HUES6 (cell line): ENCODE measurements at regions not wholly inside any gene's neighbourhood (a gene's known extent, or its start where the extent isn't known, plus 50 kb on each side); places are given as distances from the start of the nearest gene placed in this dataset.

Experiments
- H3K27ac ChIP-seq: 2 replicates; pipeline ENCODE4 v1.7.0; 2013; ENCODE audit warnings: low read depth, mild to moderate bottlenecking, low read length, inconsistent platforms
- H3K27me3 ChIP-seq: 2 replicates; pipeline ENCODE4 v1.6.1; 2013; ENCODE audit warnings: low read length; ENCODE audit not compliant: control insufficient read depth, insufficient read depth
- H3K36me3 ChIP-seq: 2 replicates; pipeline ENCODE4 v1.6.1; 2013; ENCODE audit warnings: low read length; ENCODE audit not compliant: control insufficient read depth, insufficient read depth
- H3K4me1 ChIP-seq: 2 replicates; pipeline ENCODE4 v1.6.1; 2013; ENCODE audit warnings: low read length; ENCODE audit not compliant: control insufficient read depth, insufficient read depth
- H3K4me3 ChIP-seq: 2 replicates; pipeline ENCODE4 v1.5.1; 2013; ENCODE audit warnings: low read depth, low read length
- H3K9ac ChIP-seq: one replicate; pipeline ENCODE4 v1.6.1; 2013; ENCODE audit warnings: mild to moderate bottlenecking, low read length
- H3K9me3 ChIP-seq: 2 replicates; pipeline ENCODE4 v1.6.1; 2013; ENCODE audit warnings: low read depth, low read length; ENCODE audit not compliant: control insufficient read depth, insufficient read depth

- no peak overlapping the region for H3K27ac ChIP-seq
- H3K4me1 ChIP-seq: peaks cover 26% of the 10 kb centered on the region; the same call in 1 of the 2 replicates
- H3K27me3 ChIP-seq: peaks cover 59% of the 10 kb centered on the region
- no peaks in the 10 kb centered on the region for H3K9me3 ChIP-seq
- H3K4me3 ChIP-seq: no peak overlapping the region
- H3K9ac ChIP-seq: no peak overlapping the region
- no peaks in the 10 kb centered on the region for H3K36me3 ChIP-seq
These were observed 54.4 kb upstream of the TRABD2B start for GRCh38 chr1:48051466-48052126.

GRCh38 chr1:48049823-48050535, 52.8 kb upstream of the TRABD2B start:
- Histone ChIP-seq H3K9ac (no peak overlapping the region), H3K27ac (no peak overlapping the region), H3K9me3 (no peaks in the 10 kb centered on the region), H3K4me1 (peaks cover 18% of the 10 kb centered on the region; the same call in 1 of the 2 replicates), H3K27me3 (peaks cover 45% of the 10 kb centered on the region), H3K36me3 (no peaks in the 10 kb centered on the region), H3K4me3 (no peak overlapping the region)

DNA sequence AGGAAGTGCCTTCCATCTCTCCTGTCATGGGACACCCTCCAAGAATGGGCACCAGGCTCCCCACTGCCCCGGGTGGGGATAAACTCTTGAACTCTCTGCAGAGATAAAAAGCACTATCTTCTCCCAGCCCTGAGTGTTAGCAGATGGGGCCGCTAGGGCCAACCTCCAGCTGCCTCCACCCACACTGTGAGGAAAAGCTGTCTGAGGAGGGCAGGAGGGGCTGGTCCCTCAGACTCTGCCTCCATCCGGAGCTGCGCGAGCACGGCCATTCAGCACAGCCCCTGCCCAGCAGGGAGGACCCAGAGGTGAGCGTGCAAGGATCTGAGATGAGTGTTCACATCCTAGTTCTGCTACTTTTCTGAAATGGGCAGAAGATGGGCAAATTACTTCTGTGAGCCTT, 51.8 kb upstream of the TRABD2B start:
- H3K4me3 ChIP-seq: no peak overlapping the region
- H3K9me3 ChIP-seq: no peaks in the 10 kb centered on the region
- H3K27ac ChIP-seq: no peak overlapping the region
- peaks cover 37% of the 10 kb centered on the region for H3K27me3 ChIP-seq
- H3K4me1 ChIP-seq: peaks cover 22% of the 10 kb centered on the region
- H3K36me3 ChIP-seq: no peaks in the 10 kb centered on the region
- H3K9ac ChIP-seq: no peak overlapping the region

GRCh38 chr1:48048064-48048463, 50.9 kb upstream of the TRABD2B start:
- no peak overlapping the region for H3K4me3 ChIP-seq
- H3K4me1 ChIP-seq: peaks cover 32% of the 10 kb centered on the region
- H3K36me3 ChIP-seq: no peaks in the 10 kb centered on the region
- H3K27me3 ChIP-seq: peaks cover 37% of the 10 kb centered on the region
- no peak overlapping the region for H3K27ac ChIP-seq
- no peaks in the 10 kb centered on the region for H3K9me3 ChIP-seq
- no peak overlapping the region for H3K9ac ChIP-seq

DNA sequence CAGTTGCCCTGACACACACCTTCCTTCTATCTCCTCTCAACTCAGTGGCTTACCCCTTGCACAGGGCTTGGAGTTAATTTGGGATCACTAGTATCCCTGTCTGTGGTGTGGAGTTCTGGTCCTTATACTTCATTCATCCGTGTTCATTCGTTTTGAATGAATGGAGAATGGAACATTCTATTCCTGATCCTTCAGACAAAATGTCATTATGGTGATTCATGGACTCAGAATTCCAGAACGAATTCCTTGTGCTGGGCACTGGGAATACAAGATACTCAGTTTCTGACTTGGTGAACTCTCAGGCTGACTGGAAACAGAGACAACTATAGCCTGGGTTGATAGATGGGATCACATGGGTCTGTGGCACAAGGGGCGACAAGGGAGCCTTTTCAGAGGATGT, 49.9 kb upstream of the TRABD2B start:
- H3K27ac ChIP-seq: no peak overlapping the region
- peaks cover 42% of the 10 kb centered on the region for H3K27me3 ChIP-seq
- peaks cover 30% of the 10 kb centered on the region for H3K4me1 ChIP-seq

More for the DNA sequence above, 49.9 kb upstream of the TRABD2B start:
- no peaks in the 10 kb centered on the region for H3K36me3 ChIP-seq
- H3K9me3 ChIP-seq: no peaks in the 10 kb centered on the region
- H3K9ac ChIP-seq: no peak overlapping the region
- H3K4me3 ChIP-seq: no peak overlapping the region
